Peyer's patch (tissue), 4 donors: ENCODE measurements at regions not wholly inside any gene's neighbourhood (a gene's known extent, or its start where the extent isn't known, plus 50 kb on each side); places are given as distances from the start of the nearest gene placed in this dataset.
A peak's percentile ranks its signal among the peaks of the same experiment; 100 is the strongest.

ENCODE experiments used
- DNase-seq, 3 donors: peaks; one replicate each; pipeline ENCODE4 v3.0.0-alpha.2; 2017 to 2019
- H3K27ac ChIP-seq, 4 donors: fragments of 200-600 bp; sonication (generic); one replicate each; pipeline ENCODE4 v1.5.1; 2016 to 2019
- H3K27me3 ChIP-seq, 2 donors: fragments of 200-600 bp; sonication (generic); one replicate each; pipeline ENCODE4 v1.5.1; 2019
- H3K36me3 ChIP-seq, 3 donors: fragments of 200-600 bp; sonication (generic); one replicate each; pipeline ENCODE4 v1.5.1; 2016 to 2019
- H3K4me1 ChIP-seq, 4 donors: fragments of 200-600 bp; sonication (generic); one replicate each; pipeline ENCODE4 v1.5.1; 2016 to 2019
- H3K4me3 ChIP-seq, 4 donors: fragments of 200-600 bp; sonication (generic); 1 replicate in 3 of 4; 2 replicates in 1 of 4; pipeline ENCODE4 v1.5.1; 2016 to 2019; ENCODE audit warnings: mild to moderate bottlenecking in 1 of 4
- H3K9me3 ChIP-seq, 4 donors: fragments of 200-600 bp; sonication (generic); one replicate each; pipeline ENCODE4 v1.5.1; 2016 to 2019; ENCODE audit warnings: mild to moderate bottlenecking in 1 of 4
- CTCF ChIP-seq, 6 experiments: fragments of 450-650 bp in 4 of 6; fragments of 200-600 bp in 2 of 6; sonication (generic) in 1 of 6; IDR thresholded peaks; one replicate each; pipeline ENCODE4 v1.5.1; 2017 to 2019; ENCODE audit warnings: antibody characterized with exemption in 6 of 6, mild to moderate bottlenecking in 3 of 6, moderate library complexity in 1 of 6
- POLR2A ChIP-seq, 2 donors: fragments of 450-650 bp; IDR thresholded peaks; one replicate each; pipeline ENCODE4 v1.5.1; 2017; ENCODE audit warnings: antibody characterized with exemption in 2 of 2, mild to moderate bottlenecking in 2 of 2, moderate library complexity in 2 of 2

GRCh38 chr2:238785528-238785860 is 62.4 kb upstream of the TWIST2 start:
- Histone ChIP-seq H3K9me3 (no peaks in the 10 kb centered on the region), H3K27ac (no peak overlapping the region), H3K4me3 (no peak overlapping the region), H3K36me3 (no peaks in the 10 kb centered on the region), H3K4me1 (no peaks in the 10 kb centered on the region), H3K27me3 (no peaks in the 10 kb centered on the region)
- TF ChIP-seq POLR2A (IDR thresholded peaks at IDR 0.05) (no peak), CTCF (IDR thresholded peaks at IDR 0.05) (no peak)
- DNase-seq, result no peak

- Histone ChIP-seq H3K4me3 (no peak overlapping the region), H3K4me1 (no peaks in the 10 kb centered on the region), H3K9me3 (no peaks in the 10 kb centered on the region), H3K27ac (peak overlapping the region in 3 of 4 donors; percentile 10 to 66 (median 59)), H3K36me3 (no peaks in the 10 kb centered on the region), H3K27me3 (no peaks in the 10 kb centered on the region)
- no peak for DNase-seq
- TF ChIP-seq POLR2A (IDR thresholded peaks at IDR 0.05), result no peak
- TF ChIP-seq CTCF (IDR thresholded peaks at IDR 0.05), result no peak
These were observed 61.5 kb upstream of the TWIST2 start for GRCh38 chr2:238786379-238786778.

GRCh38 chr2:238786792-238787490 is 60.9 kb upstream of the TWIST2 start:
- H3K9me3 ChIP-seq, result no peaks in the 10 kb centered on the region
- no peak for DNase-seq
- peak overlapping the region; percentile 10 to 66 (median 39) for H3K27ac ChIP-seq
- H3K4me3 ChIP-seq, result peak overlapping the region in 2 of 4 donors; percentile 7 to 11
- TF ChIP-seq CTCF (IDR thresholded peaks at IDR 0.05) (no peak), POLR2A (IDR thresholded peaks at IDR 0.05) (no peak)
- H3K27me3 ChIP-seq, result no peaks in the 10 kb centered on the region
- no peaks in the 10 kb centered on the region for H3K36me3 ChIP-seq
- H3K4me1 ChIP-seq, result no peaks in the 10 kb centered on the region

- DNase-seq, result no peak
- Histone ChIP-seq H3K4me1 (no peaks in the 10 kb centered on the region), H3K36me3 (no peaks in the 10 kb centered on the region), H3K27me3 (no peaks in the 10 kb centered on the region), H3K27ac (peak overlapping the region in 3 of 4 donors; percentile 19 to 66 (median 59)), H3K9me3 (no peaks in the 10 kb centered on the region), H3K4me3 (peak overlapping the region in 1 of 4 donors; percentile 7)
- TF ChIP-seq POLR2A (IDR thresholded peaks at IDR 0.05) (no peak), CTCF (IDR thresholded peaks at IDR 0.05) (no peak)
These were observed 60.4 kb upstream of the TWIST2 start for GRCh38 chr2:238787501-238787900.

- TF ChIP-seq POLR2A (IDR thresholded peaks at IDR 0.05) (no peak), CTCF (IDR thresholded peaks at IDR 0.05) (no peak)
These were observed 58.5 kb upstream of the TWIST2 start for GRCh38 chr2:238789317-238789806.

More at GRCh38 chr2:238789317-238789806, 58.5 kb upstream of the TWIST2 start:
- H3K4me3 ChIP-seq, result no peak overlapping the region
- H3K9me3 ChIP-seq, result no peaks in the 10 kb centered on the region
- no peaks in the 10 kb centered on the region for H3K4me1 ChIP-seq
- DNase-seq, result no peak
- no peak overlapping the region for H3K27ac ChIP-seq
- H3K27me3 ChIP-seq, result no peaks in the 10 kb centered on the region
- H3K36me3 ChIP-seq, result no peaks in the 10 kb centered on the region
